ENCODE measurements at regions not wholly inside any gene's neighbourhood (a gene's known extent, or its start where the extent isn't known, plus 50 kb on each side); places are given as distances from the start of the nearest gene placed in this dataset.

DNA sequence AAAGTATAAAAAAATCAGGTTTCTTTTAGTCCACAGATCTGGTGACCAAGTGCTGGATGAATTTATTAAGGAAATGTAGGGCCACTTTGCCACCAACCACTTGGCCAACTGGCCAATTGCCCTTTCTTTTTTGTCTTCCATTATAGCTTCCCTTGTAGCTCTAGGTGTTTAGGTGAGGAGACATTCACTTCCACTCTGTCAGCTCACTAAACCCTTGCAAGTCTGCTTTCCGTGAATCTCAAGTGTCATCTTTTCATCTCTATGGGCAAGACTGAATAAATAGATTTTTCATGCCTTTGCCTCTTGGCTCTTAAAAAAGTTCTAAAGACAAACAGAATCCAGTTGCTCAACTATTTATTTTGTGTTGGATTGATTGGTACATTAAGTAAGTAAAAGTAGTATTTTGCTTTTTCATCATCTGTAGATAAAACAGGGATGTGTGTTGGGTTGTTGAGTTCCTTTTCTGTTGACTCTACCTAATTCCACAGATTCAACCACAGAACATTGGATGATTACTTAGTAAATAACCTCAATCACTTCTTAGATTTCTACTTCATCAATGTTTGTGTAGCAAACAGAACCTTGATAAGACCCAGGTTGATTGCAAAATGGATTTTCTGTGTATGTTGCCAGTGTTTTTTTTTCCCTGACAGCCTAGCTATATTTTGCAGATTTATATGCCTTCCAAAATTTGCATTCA, 68.1 kb upstream of the GRXCR1 start:
- no peaks in the 10 kb centered on the region for H3K36me3 ChIP-seq (ENCODE audit: insufficient read depth, low read depth, low read length)
- H3K27ac ChIP-seq (ENCODE audit: low read length): no peak overlapping the region
- no peak overlapping the region for H3K9ac ChIP-seq (ENCODE audit: low read depth, low read length)
- H3K4me3 ChIP-seq (ENCODE audit: low read length): no peak overlapping the region
- H3K27me3 ChIP-seq (ENCODE audit: insufficient read depth, low read length): no peaks in the 10 kb centered on the region
- H3K9me3 ChIP-seq (ENCODE audit: insufficient read depth, low read depth, low read length): no peaks in the 10 kb centered on the region
- no peaks in the 10 kb centered on the region for H3K4me1 ChIP-seq (ENCODE audit: insufficient read depth, low read length)

DNA sequence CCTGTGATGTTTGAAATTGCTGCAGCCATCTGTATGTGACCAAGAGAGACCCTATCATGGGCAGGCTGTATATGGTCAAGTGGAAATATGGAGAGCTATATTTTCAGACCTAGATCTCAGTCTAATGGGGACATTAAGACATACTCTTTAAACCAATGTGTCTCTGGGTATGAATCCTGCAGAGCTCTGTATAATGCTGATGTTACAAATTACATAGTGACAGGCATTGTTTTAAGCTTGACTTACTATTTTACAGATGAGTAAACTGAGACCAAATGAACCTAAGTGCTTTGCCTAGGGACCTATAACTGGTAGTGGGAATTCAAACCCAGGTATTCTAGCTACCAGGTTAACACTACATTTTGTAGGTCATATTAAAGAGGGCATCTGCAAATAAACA, 71.3 kb upstream of the GRXCR1 start:
- Histone ChIP-seq H3K9me3 (ENCODE audit: insufficient read depth, low read depth, low read length) (no peaks in the 10 kb centered on the region), H3K4me3 (ENCODE audit: low read length) (no peak overlapping the region), H3K4me1 (ENCODE audit: insufficient read depth, low read length) (no peaks in the 10 kb centered on the region), H3K9ac (ENCODE audit: low read depth, low read length) (no peak overlapping the region), H3K27me3 (ENCODE audit: insufficient read depth, low read length) (no peaks in the 10 kb centered on the region), H3K27ac (ENCODE audit: low read length) (no peak overlapping the region), H3K36me3 (ENCODE audit: insufficient read depth, low read depth, low read length) (no peaks in the 10 kb centered on the region)

DNA sequence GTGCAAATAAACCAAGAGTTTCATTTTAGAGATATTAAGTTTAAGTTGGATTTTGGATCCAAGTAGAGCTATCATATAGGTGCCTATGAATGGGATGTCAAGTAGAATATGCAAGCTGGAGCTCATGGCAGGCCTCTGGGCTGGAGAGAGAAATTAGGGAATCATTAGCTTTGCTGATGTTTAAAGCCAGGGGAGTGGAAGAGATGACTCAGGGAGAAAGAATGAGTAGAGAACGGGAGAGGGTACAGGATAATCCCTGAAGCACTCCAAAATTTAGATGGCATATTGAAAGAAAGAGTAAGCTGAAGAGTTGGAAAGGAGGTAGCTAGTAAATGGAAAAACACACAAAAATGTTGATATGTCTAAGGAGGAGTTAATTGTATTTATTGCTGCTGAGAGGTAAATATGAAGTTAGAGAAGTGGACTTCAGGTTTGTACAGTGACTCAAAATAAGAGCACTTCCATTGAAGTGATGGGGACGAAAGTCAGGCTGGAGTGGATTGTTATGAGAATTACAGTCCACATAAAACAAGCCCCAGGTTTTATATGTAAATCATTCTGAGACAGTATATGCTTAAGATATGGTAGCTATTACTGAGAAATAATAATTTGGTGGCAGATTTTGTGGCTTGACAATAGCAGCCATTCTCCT, 72.5 kb upstream of the GRXCR1 start:
- no peaks in the 10 kb centered on the region for H3K27me3 ChIP-seq (ENCODE audit: insufficient read depth, low read length)
- no peak overlapping the region for H3K4me3 ChIP-seq (ENCODE audit: low read length)
- no peaks in the 10 kb centered on the region for H3K9me3 ChIP-seq (ENCODE audit: insufficient read depth, low read depth, low read length)
- H3K4me1 ChIP-seq (ENCODE audit: insufficient read depth, low read length): no peaks in the 10 kb centered on the region
- no peak overlapping the region for H3K27ac ChIP-seq (ENCODE audit: low read length)
- H3K36me3 ChIP-seq (ENCODE audit: insufficient read depth, low read depth, low read length): no peaks in the 10 kb centered on the region
- no peak overlapping the region for H3K9ac ChIP-seq (ENCODE audit: low read depth, low read length)

DNA sequence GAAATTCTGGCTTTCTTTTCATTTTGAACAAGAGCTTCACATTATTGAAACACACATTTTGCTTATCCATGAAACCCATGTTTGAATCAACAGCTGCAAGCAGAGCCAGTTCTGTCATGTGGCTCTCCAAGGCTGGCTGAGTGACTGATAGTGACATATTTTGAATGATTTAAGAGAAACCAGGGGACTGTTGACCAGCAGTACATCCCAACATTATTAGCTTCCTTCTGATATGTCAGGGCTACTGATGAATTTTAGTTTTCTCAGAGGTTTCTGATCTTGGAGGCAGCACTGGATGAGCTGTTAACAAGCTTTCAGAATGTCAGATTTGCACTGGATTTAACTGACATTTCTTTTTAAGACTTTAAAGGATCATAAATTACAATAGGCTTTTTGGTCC, 74.6 kb upstream of the GRXCR1 start:
- Histone ChIP-seq H3K36me3 (ENCODE audit: insufficient read depth, low read depth, low read length) (no peaks in the 10 kb centered on the region), H3K4me1 (ENCODE audit: insufficient read depth, low read length) (no peaks in the 10 kb centered on the region), H3K27ac (ENCODE audit: low read length) (no peak overlapping the region), H3K9ac (ENCODE audit: low read depth, low read length) (no peak overlapping the region), H3K9me3 (ENCODE audit: insufficient read depth, low read depth, low read length) (no peaks in the 10 kb centered on the region), H3K4me3 (ENCODE audit: low read length) (no peak overlapping the region), H3K27me3 (ENCODE audit: insufficient read depth, low read length) (no peaks in the 10 kb centered on the region)

DNA sequence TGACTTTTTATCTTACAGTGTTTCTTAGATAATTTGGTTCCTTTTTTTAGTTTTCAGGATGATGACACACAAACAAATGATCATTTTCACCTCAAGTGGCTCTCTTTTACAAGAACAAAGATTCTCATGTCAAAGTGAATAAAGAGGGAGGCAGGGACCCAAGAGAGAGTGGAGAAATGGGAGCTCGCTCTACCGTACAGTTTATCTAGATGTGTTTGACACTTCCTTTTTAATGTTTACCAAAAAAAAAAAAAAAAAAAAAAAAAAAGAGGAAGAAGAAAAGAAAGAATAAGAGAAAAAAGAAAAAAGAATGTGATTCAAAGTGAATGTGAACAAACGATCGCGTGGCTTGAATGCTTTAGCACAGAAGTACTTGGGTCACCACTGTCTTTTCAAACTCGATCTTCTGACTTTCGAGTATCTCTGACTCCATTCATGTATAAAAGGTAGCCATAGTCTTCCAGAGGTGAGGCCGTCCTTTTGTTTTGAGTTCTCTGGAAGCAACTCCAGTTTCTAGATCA, 75.6 kb upstream of the GRXCR1 start:
- Histone ChIP-seq H3K27me3 (ENCODE audit: insufficient read depth, low read length) (no peaks in the 10 kb centered on the region), H3K27ac (ENCODE audit: low read length) (no peak overlapping the region), H3K9me3 (ENCODE audit: insufficient read depth, low read depth, low read length) (no peaks in the 10 kb centered on the region), H3K4me3 (ENCODE audit: low read length) (no peak overlapping the region), H3K4me1 (ENCODE audit: insufficient read depth, low read length) (no peaks in the 10 kb centered on the region), H3K9ac (ENCODE audit: low read depth, low read length) (no peak overlapping the region), H3K36me3 (ENCODE audit: insufficient read depth, low read depth, low read length) (no peaks in the 10 kb centered on the region)

DNA sequence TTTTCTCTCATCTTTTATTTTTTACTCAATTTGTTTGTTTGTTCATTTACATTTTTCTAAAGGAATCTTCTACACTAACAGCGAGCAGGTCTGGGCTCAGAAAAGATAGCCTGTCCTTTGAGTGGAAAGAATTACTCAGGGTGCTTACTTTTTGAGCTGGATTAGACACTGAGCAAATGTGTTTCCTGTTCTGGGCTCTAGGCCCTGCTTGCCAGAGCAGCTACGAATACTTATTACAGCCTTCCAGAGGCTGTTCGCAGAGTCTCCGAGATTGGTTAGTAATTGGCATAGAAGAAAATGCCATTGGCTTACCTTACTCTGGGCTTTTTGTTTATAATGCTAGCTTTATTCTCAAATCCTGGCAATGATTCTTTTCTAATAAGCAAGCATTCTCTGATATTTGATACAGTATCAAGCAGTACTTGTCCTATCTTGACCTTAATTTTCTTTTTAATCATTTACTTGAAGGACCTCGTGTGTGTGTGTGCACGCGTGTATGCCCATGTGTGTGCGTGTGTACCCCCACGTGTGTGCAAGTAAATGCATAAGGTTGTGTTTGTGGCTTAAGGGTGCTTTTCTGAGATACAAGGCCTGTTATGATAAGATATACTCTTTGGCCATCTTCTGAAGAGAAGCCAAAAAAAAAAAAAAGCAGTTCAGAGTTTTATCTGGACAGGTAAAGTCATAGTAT, 76.2 kb upstream of the GRXCR1 start:
- no peaks in the 10 kb centered on the region for H3K4me1 ChIP-seq (ENCODE audit: insufficient read depth, low read length)
- no peaks in the 10 kb centered on the region for H3K36me3 ChIP-seq (ENCODE audit: insufficient read depth, low read depth, low read length)
- H3K9ac ChIP-seq (ENCODE audit: low read depth, low read length): no peak overlapping the region
- H3K27ac ChIP-seq (ENCODE audit: low read length): no peak overlapping the region
- H3K27me3 ChIP-seq (ENCODE audit: insufficient read depth, low read length): no peaks in the 10 kb centered on the region
- no peak overlapping the region for H3K4me3 ChIP-seq (ENCODE audit: low read length)
- no peaks in the 10 kb centered on the region for H3K9me3 ChIP-seq (ENCODE audit: insufficient read depth, low read depth, low read length)

DNA sequence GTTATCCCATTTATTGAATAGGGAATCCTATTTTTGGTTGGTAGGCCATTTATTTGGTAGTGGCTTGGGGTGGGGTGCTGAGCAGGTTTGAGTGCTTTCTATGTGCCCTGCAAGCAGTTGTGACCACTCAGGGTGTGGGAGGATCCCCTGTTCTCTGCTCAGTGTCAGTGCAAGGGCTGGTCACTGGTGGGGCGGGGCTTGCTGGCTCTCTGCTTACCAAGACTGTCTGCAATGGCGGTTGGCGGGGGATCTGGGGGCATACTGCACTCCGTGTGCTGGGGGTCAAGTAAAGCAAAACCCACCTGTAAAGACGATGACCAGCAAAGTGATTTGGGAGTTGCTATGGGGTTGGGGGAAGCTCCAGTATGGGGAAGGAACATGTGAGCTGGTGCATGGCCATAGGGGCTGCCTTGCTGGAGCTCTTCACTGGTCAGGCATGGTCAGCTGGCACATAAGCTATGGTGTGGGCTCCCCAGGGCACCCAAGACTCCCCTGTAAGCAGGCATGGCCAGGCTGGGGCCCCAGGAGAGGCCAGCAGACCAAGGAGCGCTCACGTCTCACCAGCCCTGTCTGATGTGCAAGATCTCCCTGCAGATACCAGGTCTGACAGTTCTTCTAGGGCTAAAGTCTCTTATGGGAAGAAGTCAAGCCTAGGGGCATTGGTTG, 83.0 kb upstream of the GRXCR1 start:
- H3K27ac ChIP-seq (ENCODE audit: low read length): no peak overlapping the region
- no peak overlapping the region for H3K4me3 ChIP-seq (ENCODE audit: low read length)
- no peaks in the 10 kb centered on the region for H3K36me3 ChIP-seq (ENCODE audit: insufficient read depth, low read depth, low read length)
- no peaks in the 10 kb centered on the region for H3K27me3 ChIP-seq (ENCODE audit: insufficient read depth, low read length)
- H3K9ac ChIP-seq (ENCODE audit: low read depth, low read length): no peak overlapping the region
- H3K9me3 ChIP-seq (ENCODE audit: insufficient read depth, low read depth, low read length): no peaks in the 10 kb centered on the region
- H3K4me1 ChIP-seq (ENCODE audit: insufficient read depth, low read length): no peaks in the 10 kb centered on the region

DNA sequence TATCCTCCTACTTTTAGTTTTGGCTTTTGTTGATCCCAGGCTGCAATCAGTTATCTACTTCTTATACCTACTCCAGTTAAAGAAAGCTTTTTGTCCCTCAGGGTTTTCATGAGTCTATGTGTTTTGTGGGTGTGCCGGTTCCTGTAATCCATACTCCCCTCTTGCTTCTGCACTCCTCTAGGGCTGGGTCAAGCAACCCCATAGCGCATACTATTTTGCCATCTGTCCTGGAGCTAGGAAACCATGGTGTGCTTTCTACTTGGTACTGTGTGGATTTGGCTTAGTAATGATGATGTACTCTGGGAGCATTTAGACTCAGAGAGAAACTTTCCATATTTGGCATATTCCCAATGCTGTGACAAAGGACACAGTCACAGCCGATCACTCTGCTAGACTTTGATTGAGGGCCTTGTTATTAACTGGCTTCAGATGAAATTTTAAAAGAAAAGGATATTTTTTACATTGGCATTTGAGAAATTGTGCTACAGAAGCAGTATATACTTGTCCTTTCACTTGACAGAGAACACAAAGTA, 86.1 kb upstream of the GRXCR1 start:
- no peaks in the 10 kb centered on the region for H3K36me3 ChIP-seq (ENCODE audit: insufficient read depth, low read depth, low read length)
- no peak overlapping the region for H3K4me3 ChIP-seq (ENCODE audit: low read length)
- H3K27ac ChIP-seq (ENCODE audit: low read length): no peak overlapping the region
- no peaks in the 10 kb centered on the region for H3K27me3 ChIP-seq (ENCODE audit: insufficient read depth, low read length)
- no peaks in the 10 kb centered on the region for H3K4me1 ChIP-seq (ENCODE audit: insufficient read depth, low read length)
- H3K9ac ChIP-seq (ENCODE audit: low read depth, low read length): no peak overlapping the region
- peaks cover 19% of the 10 kb centered on the region; the same call in 1 of the 2 replicates for H3K9me3 ChIP-seq (ENCODE audit: insufficient read depth, low read depth, low read length)

DNA sequence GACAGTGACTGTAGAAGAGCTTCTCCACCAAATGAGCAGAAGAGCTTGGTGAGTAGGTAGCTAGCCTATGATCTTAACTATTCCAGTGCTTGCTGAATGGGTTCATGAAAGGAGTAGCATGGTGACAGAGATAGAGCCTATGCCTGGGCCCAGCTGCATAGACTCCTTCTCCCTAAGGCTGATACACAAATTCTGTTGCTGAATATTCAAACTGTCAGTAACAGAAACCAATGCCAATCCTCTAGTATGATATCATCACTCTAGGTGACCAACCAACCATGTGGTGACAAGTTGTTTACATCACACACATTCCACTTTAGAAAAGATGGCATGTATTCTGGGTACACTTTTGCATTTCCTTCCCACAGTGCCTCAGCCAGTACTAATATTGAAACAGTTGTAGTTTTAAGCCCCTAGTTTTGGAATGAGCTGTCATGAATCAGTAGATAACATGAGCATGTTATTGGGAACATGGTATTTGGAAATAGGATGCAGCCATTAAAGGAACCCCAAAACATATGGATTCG, 103.4 kb upstream of the GRXCR1 start:
- Histone ChIP-seq H3K4me1 (ENCODE audit: insufficient read depth, low read length) (no peaks in the 10 kb centered on the region; the same call in 1 of the 2 replicates), H3K9ac (ENCODE audit: low read depth, low read length) (no peak overlapping the region), H3K9me3 (ENCODE audit: insufficient read depth, low read depth, low read length) (no peaks in the 10 kb centered on the region), H3K27ac (ENCODE audit: low read length) (no peak overlapping the region), H3K4me3 (ENCODE audit: low read length) (no peak overlapping the region), H3K36me3 (ENCODE audit: insufficient read depth, low read depth, low read length) (no peaks in the 10 kb centered on the region), H3K27me3 (ENCODE audit: insufficient read depth, low read length) (no peaks in the 10 kb centered on the region)

DNA sequence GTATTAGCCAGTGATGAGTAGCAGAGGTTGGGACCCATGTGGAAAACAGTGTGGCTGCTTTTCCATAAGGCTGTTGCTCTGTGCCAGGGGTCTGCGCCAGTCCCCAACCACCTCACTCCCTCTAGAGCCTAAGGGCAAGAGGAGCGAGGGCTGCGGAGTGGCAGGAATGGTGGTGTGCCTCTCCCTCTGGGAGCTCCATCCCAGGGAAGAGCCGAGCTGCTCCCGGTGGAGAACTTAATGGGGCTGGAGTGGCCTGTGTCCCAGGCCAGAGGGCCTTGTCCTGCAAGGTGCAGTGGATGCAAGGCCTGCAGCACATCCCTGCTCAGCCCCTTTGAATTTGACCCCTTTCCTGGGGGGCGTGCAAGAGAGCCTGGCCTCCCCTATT, 105.4 kb upstream of the GRXCR1 start:
- no peaks in the 10 kb centered on the region; the same call in 1 of the 2 replicates for H3K4me1 ChIP-seq (ENCODE audit: insufficient read depth, low read length)
- H3K9ac ChIP-seq (ENCODE audit: low read depth, low read length): no peak overlapping the region
- no peaks in the 10 kb centered on the region for H3K27me3 ChIP-seq (ENCODE audit: insufficient read depth, low read length)
- H3K36me3 ChIP-seq (ENCODE audit: insufficient read depth, low read depth, low read length): no peaks in the 10 kb centered on the region
- no peak overlapping the region for H3K4me3 ChIP-seq (ENCODE audit: low read length)
- H3K27ac ChIP-seq (ENCODE audit: low read length): no peak overlapping the region
- H3K9me3 ChIP-seq (ENCODE audit: insufficient read depth, low read depth, low read length): no peaks in the 10 kb centered on the region

DNA sequence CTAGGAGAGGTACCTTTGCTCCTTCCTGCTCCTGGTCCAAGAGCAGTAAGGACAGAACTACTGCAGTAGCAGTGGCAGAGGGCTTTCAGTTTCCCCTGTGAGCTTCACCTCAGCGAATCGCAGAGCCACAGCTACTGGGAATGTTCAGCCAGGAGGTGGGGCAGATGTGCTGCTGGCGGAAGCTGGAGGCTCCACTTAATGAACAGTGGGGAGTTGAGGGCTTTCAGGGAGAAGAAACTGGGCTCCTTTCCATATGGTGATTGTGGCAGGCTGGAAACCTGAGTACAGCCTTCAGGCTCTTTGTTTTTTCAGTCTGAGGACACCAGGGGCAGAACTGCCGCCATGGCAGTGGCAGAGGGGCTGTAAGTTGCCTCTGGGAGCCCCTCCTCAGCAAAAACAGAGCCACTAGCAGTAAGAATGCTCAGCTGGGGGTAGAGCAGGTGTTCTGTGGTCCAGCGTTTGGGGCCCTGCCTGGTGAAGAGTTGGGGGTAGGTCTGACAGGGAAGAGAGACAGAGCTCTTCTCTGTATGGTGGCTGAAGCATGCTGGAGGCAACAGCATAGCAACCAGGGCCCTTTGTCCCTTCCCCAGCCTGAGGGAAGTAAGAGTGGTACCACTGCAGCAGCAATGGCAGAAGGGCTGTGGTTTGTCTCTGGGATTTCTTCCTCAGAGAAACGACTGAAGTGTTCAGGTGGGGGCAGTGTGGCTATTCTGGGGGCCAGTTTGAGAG, 106.0 kb upstream of the GRXCR1 start:
- Histone ChIP-seq H3K9me3 (ENCODE audit: insufficient read depth, low read depth, low read length) (no peaks in the 10 kb centered on the region), H3K36me3 (ENCODE audit: insufficient read depth, low read depth, low read length) (no peaks in the 10 kb centered on the region), H3K4me3 (ENCODE audit: low read length) (no peak overlapping the region), H3K9ac (ENCODE audit: low read depth, low read length) (no peak overlapping the region), H3K27ac (ENCODE audit: low read length) (no peak overlapping the region), H3K4me1 (ENCODE audit: insufficient read depth, low read length) (no peaks in the 10 kb centered on the region; the same call in 1 of the 2 replicates), H3K27me3 (ENCODE audit: insufficient read depth, low read length) (no peaks in the 10 kb centered on the region)

Measured in iPS-20b (cell line).